ENCODE measurements at regions not wholly inside any gene's neighbourhood (a gene's known extent, or its start where the extent isn't known, plus 50 kb on each side); places are given as distances from the start of the nearest gene placed in this dataset.

- Histone ChIP-seq H3K4me2 (ENCODE audit: low read length) (no peak overlapping the region), H3K9ac (ENCODE audit: low read length) (no peak overlapping the region), H3K9me2 (replicated peaks; ENCODE audit: low read length) (no peaks in the 10 kb centered on the region), H3F3A (ENCODE audit: low read length, unreplicated experiment) (no peaks in the 10 kb centered on the region), H3K27me3 (ENCODE audit: low read length) (no peaks in the 10 kb centered on the region), H3K4me3 (ENCODE audit: low read length) (no peak overlapping the region), H4K20me1 (ENCODE audit: low read length) (no peaks in the 10 kb centered on the region), H3K79me2 (ENCODE audit: low read length) (no peaks in the 10 kb centered on the region), H3K27ac (ENCODE audit: low read length) (no peak overlapping the region), H2AFZ (ENCODE audit: low read length) (no peak overlapping the region), H3K4me1 (ENCODE audit: insufficient read depth, low read length) (no peaks in the 10 kb centered on the region), H3K9me3 (ENCODE audit: low read length) (no peaks in the 10 kb centered on the region), H3K36me3 (ENCODE audit: low read depth, low read length) (no peaks in the 10 kb centered on the region)
- intact Hi-C loops (cut with micrococcal nuclease), result no loop called here
- TF ChIP-seq EZH2 (IDR thresholded peaks at IDR 0.05; ENCODE audit: low read length, unreplicated experiment), result no peak
- TF ChIP-seq EZH2phosphoT487 (IDR thresholded peaks at IDR 0.05; ENCODE audit: borderline replicate concordance, low read length), result no peak
- TF ChIP-seq CTCF (conservative IDR thresholded peaks at IDR 0.05; ENCODE audit: low read depth, low read length), result no peak
- ChIA-PET CTCF (no interaction called here), POLR2A (ENCODE audit: unreplicated experiment) (no interaction called here)
- ATAC-seq (no peak), DNase-seq (no peak)
- BruUV-seq (replicated peaks), result no TSS peak
Observed at GRCh38 chr1:55526716-55527115, 311.6 kb upstream of the USP24 start.

GRCh38 chr1:55524006-55524405 is 308.8 kb upstream of the USP24 start:
- TF ChIP-seq CTCF (conservative IDR thresholded peaks at IDR 0.05; ENCODE audit: low read depth, low read length) (no peak), EZH2phosphoT487 (IDR thresholded peaks at IDR 0.05; ENCODE audit: borderline replicate concordance, low read length) (no peak), EZH2 (IDR thresholded peaks at IDR 0.05; ENCODE audit: low read length, unreplicated experiment) (no peak)
- no peak overlapping the region for H3K27ac ChIP-seq (ENCODE audit: low read length)
- H3K9me2 ChIP-seq (replicated peaks; ENCODE audit: low read length), result no peaks in the 10 kb centered on the region
- no peaks in the 10 kb centered on the region for H3K27me3 ChIP-seq (ENCODE audit: low read length)
- no peaks in the 10 kb centered on the region for H3K9me3 ChIP-seq (ENCODE audit: low read length)
- H3K36me3 ChIP-seq (ENCODE audit: low read depth, low read length), result no peaks in the 10 kb centered on the region
- ATAC-seq (no peak), DNase-seq (no peak)
- no peaks in the 10 kb centered on the region for H3F3A ChIP-seq (ENCODE audit: low read length, unreplicated experiment)
- BruUV-seq (replicated peaks), result no TSS peak
- H3K4me2 ChIP-seq (ENCODE audit: low read length), result no peak overlapping the region
- H3K4me1 ChIP-seq (ENCODE audit: insufficient read depth, low read length), result no peaks in the 10 kb centered on the region
- no peak overlapping the region for H3K4me3 ChIP-seq (ENCODE audit: low read length)
- ChIA-PET POLR2A (ENCODE audit: unreplicated experiment) (interaction anchor here (0.7 kb wide), 1 partner anchor 1010 kb away, joined by 3 read pairs; no protein-coding TSS in a partner anchor), CTCF (no interaction called here)
- no peak overlapping the region for H3K9ac ChIP-seq (ENCODE audit: low read length)
- intact Hi-C loops (cut with micrococcal nuclease), result no loop called here
- H3K79me2 ChIP-seq (ENCODE audit: low read length), result no peaks in the 10 kb centered on the region
- no peaks in the 10 kb centered on the region for H4K20me1 ChIP-seq (ENCODE audit: low read length)
- H2AFZ ChIP-seq (ENCODE audit: low read length), result no peak overlapping the region

GRCh38 chr1:55522982-55523381 is 307.8 kb upstream of the USP24 start:
- Histone ChIP-seq H3K79me2 (ENCODE audit: low read length) (no peaks in the 10 kb centered on the region), H3K4me1 (ENCODE audit: insufficient read depth, low read length) (no peaks in the 10 kb centered on the region), H4K20me1 (ENCODE audit: low read length) (no peaks in the 10 kb centered on the region), H3K9ac (ENCODE audit: low read length) (no peak overlapping the region), H2AFZ (ENCODE audit: low read length) (no peak overlapping the region), H3K4me2 (ENCODE audit: low read length) (no peak overlapping the region), H3K9me3 (ENCODE audit: low read length) (no peaks in the 10 kb centered on the region), H3K9me2 (replicated peaks; ENCODE audit: low read length) (no peaks in the 10 kb centered on the region), H3K27ac (ENCODE audit: low read length) (no peak overlapping the region), H3K36me3 (ENCODE audit: low read depth, low read length) (no peaks in the 10 kb centered on the region), H3K27me3 (ENCODE audit: low read length) (no peaks in the 10 kb centered on the region), H3K4me3 (ENCODE audit: low read length) (no peak overlapping the region), H3F3A (ENCODE audit: low read length, unreplicated experiment) (no peaks in the 10 kb centered on the region)
- DNase-seq (no peak), ATAC-seq (no peak)
- intact Hi-C loops (cut with micrococcal nuclease), result no loop called here
- ChIA-PET POLR2A (ENCODE audit: unreplicated experiment) (interaction anchor here (0.7 kb wide), 1 partner anchor 133 kb away, joined by 3 read pairs; no protein-coding TSS in a partner anchor), CTCF (no interaction called here)
- TF ChIP-seq EZH2phosphoT487 (IDR thresholded peaks at IDR 0.05; ENCODE audit: borderline replicate concordance, low read length) (no peak), CTCF (conservative IDR thresholded peaks at IDR 0.05; ENCODE audit: low read depth, low read length) (no peak), EZH2 (IDR thresholded peaks at IDR 0.05; ENCODE audit: low read length, unreplicated experiment) (no peak)
- no TSS peak for BruUV-seq (replicated peaks)
